ENCODE measurements at regions not wholly inside any gene's neighbourhood (a gene's known extent, or its start where the extent isn't known, plus 50 kb on each side); places are given as distances from the start of the nearest gene placed in this dataset.

DNA sequence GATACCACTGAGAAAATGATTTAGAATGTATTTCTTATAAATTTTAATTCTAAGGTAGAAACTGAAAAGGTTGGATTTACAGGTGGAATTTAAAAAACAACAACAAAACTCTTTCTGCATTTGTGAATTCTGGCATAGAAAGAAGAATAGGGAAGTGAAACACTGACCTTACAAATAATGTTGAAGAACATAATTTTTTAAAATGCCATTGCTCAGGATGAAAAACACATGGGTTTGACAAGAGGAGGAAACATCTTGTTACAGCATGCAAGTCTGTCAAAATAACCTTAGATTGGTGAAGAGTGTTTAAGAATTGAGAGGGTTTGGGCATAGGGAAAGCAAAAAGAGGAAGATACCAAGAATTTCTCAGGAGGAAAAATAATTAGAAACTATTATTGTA is 184.3 kb downstream of the UBE2E3 start:
- ATAC-seq (ENCODE audit: low read depth) (no peak), DNase-seq (no peak)
- Histone ChIP-seq H3K36me3 (ENCODE audit: control insufficient read depth, insufficient read depth, low read length) (no peaks in the 10 kb centered on the region), H3K4me1 (ENCODE audit: control insufficient read depth, insufficient read depth, low read length) (no peaks in the 10 kb centered on the region), H3K14ac (replicated peaks; ENCODE audit: low read depth, low read length) (no peak overlapping the region), H4K5ac (ENCODE audit: low read depth, low read length) (no peak overlapping the region), H2AK5ac (ENCODE audit: low read depth, low read length) (no peak overlapping the region), H3K9me3 (ENCODE audit: control insufficient read depth, insufficient read depth, low read length) (no peaks in the 10 kb centered on the region), H3K27ac (ENCODE audit: insufficient read depth, low read length) (no peak overlapping the region), H3K27me3 (ENCODE audit: control insufficient read depth, insufficient read depth, low read length) (no peaks in the 10 kb centered on the region), H3K4me2 (ENCODE audit: low read depth, low read length) (no peak overlapping the region), H3K56ac (ENCODE audit: extremely low read depth, insufficient read depth, low read length) (no peak overlapping the region), H2BK120ac (ENCODE audit: low read depth, low read length) (no peak overlapping the region), H2AFZ (replicated peaks; ENCODE audit: low read length, poor library complexity) (no peak overlapping the region), H3K4me3 (ENCODE audit: insufficient read depth, low read depth, low read length) (no peak overlapping the region), H2BK5ac (ENCODE audit: low read depth, low read length, poor library complexity, severe bottlenecking) (no peak overlapping the region), H4K20me1 (ENCODE audit: insufficient read depth, low read length) (no peaks in the 10 kb centered on the region), H3K79me1 (ENCODE audit: low read depth in 1 of 2, low read length in 2 of 2) (no peaks in the 10 kb centered on the region), H2BK20ac (ENCODE audit: low read depth, low read length) (no peak overlapping the region), H2AK9ac (replicated peaks; ENCODE audit: low read depth, low read length, poor library complexity) (no peak overlapping the region), H3K9me1 (ENCODE audit: insufficient read depth, low read length) (no peaks in the 10 kb centered on the region), H2BK15ac (ENCODE audit: low read depth, low read length) (no peak overlapping the region), H4K8ac (ENCODE audit: low read depth in 2 of 2, low read length in 2 of 2) (no peak overlapping the region), H3K9ac (ENCODE audit: low read depth, low read length) (no peak overlapping the region), H3K23ac (ENCODE audit: low read depth, low read length) (no peak overlapping the region), H4K91ac (ENCODE audit: insufficient read depth, low read depth, low read length) (no peak overlapping the region), H3K4ac (ENCODE audit: low read depth, low read length) (no peak overlapping the region), H3K18ac (ENCODE audit: low read depth, low read length) (no peak overlapping the region)
- no TSS peak for BruUV-seq (replicated peaks)
- POLR2A ChIA-PET (ENCODE audit: unreplicated experiment) = no interaction called here
- intact Hi-C loops (cut with micrococcal nuclease) (no loop called here), dilution Hi-C loops (cut with HindIII; ENCODE audit: low sequenced_read_pairs, unreplicated experiment) (no loop called here), in situ Hi-C loops (cut with MboI; ENCODE audit: low sequenced_read_pairs) (no loop called here)
- CTCF ChIA-PET = no interaction called here
- no peak for TF ChIP-seq MXI1 (IDR thresholded peaks at IDR 0.05; ENCODE audit: borderline replicate concordance, low read depth, low read length)
- TF ChIP-seq FOS (IDR thresholded peaks at IDR 0.05; ENCODE audit: low read depth, low read length) = no peak
- TF ChIP-seq CHD1 (IDR thresholded peaks at IDR 0.05; ENCODE audit: low read depth, low read length) = no peak
- TF ChIP-seq CEBPB (IDR thresholded peaks at IDR 0.05; ENCODE audit: low read depth, low read length) = no peak
- TF ChIP-seq, protein P1, sequence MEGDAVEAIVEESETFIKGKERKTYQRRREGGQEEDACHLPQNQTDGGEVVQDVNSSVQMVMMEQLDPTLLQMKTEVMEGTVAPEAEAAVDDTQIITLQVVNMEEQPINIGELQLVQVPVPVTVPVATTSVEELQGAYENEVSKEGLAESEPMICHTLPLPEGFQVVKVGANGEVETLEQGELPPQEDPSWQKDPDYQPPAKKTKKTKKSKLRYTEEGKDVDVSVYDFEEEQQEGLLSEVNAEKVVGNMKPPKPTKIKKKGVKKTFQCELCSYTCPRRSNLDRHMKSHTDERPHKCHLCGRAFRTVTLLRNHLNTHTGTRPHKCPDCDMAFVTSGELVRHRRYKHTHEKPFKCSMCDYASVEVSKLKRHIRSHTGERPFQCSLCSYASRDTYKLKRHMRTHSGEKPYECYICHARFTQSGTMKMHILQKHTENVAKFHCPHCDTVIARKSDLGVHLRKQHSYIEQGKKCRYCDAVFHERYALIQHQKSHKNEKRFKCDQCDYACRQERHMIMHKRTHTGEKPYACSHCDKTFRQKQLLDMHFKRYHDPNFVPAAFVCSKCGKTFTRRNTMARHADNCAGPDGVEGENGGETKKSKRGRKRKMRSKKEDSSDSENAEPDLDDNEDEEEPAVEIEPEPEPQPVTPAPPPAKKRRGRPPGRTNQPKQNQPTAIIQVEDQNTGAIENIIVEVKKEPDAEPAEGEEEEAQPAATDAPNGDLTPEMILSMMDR (conservative IDR thresholded peaks at IDR 0.05; ENCODE audit: low read depth, low read length) = no peak
- TF ChIP-seq RAD21 (IDR thresholded peaks at IDR 0.05; ENCODE audit: low read length) = no peak
- TF ChIP-seq RCOR1 (IDR thresholded peaks at IDR 0.05; ENCODE audit: insufficient replicate concordance, low read length) = no peak
- no peak for TF ChIP-seq BHLHE40 (IDR thresholded peaks at IDR 0.05; ENCODE audit: low read depth, low read length)
- no peak for TF ChIP-seq MAZ (IDR thresholded peaks at IDR 0.05; ENCODE audit: borderline replicate concordance, low read depth, low read length)
- TF ChIP-seq, protein P2, sequence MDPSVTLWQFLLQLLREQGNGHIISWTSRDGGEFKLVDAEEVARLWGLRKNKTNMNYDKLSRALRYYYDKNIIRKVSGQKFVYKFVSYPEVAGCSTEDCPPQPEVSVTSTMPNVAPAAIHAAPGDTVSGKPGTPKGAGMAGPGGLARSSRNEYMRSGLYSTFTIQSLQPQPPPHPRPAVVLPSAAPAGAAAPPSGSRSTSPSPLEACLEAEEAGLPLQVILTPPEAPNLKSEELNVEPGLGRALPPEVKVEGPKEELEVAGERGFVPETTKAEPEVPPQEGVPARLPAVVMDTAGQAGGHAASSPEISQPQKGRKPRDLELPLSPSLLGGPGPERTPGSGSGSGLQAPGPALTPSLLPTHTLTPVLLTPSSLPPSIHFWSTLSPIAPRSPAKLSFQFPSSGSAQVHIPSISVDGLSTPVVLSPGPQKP (IDR thresholded peaks at IDR 0.05; ENCODE audit: borderline replicate concordance, low read depth, low read length) = no peak
- no peak for TF ChIP-seq POLR2A (IDR thresholded peaks at IDR 0.05; ENCODE audit: low read depth, low read length)
- TF ChIP-seq SMC3 (IDR thresholded peaks at IDR 0.05; ENCODE audit: low read depth, low read length) = no peak
- no peak for TF ChIP-seq NFE2L2 (IDR thresholded peaks at IDR 0.05; ENCODE audit: low read depth, low read length)
- TF ChIP-seq RFX5 (IDR thresholded peaks at IDR 0.05; ENCODE audit: low read depth, low read length) = no peak
- no peak for TF ChIP-seq MAFK (IDR thresholded peaks at IDR 0.05; ENCODE audit: low read depth, low read length)
